Trophoblast cell (in vitro differentiated cells and primary cell): ENCODE measurements at regions not wholly inside any gene's neighbourhood (a gene's known extent, or its start where the extent isn't known, plus 50 kb on each side); places are given as distances from the start of the nearest gene placed in this dataset.

Source experiments
- DNase-seq, 2 donors: peaks; one replicate each; pipeline ENCODE4 v3.0.0-alpha.2; 2016
- H2AFZ ChIP-seq: 2 replicates; pipeline ENCODE4 v1.6.1; 2013; ENCODE audit warnings: low read length, moderate library complexity, mild to moderate bottlenecking; ENCODE audit not compliant: insufficient read depth, poor library complexity
- H2AK5ac ChIP-seq: 2 replicates; pipeline ENCODE4 v1.6.1; 2013; ENCODE audit warnings: mild to moderate bottlenecking, low read length
- H2BK120ac ChIP-seq: 2 replicates; pipeline ENCODE4 v1.6.1; 2013; ENCODE audit warnings: low read length, mild to moderate bottlenecking, moderate library complexity; ENCODE audit not compliant: insufficient read depth, poor library complexity
- H2BK12ac ChIP-seq: 2 replicates; pipeline ENCODE4 v1.6.1; 2013; ENCODE audit warnings: mild to moderate bottlenecking, low read length, moderate library complexity
- H2BK5ac ChIP-seq: 2 replicates; pipeline ENCODE4 v1.6.1; 2013; ENCODE audit warnings: low read length, low read depth, moderate library complexity, mild to moderate bottlenecking; ENCODE audit not compliant: poor library complexity
- H3K14ac ChIP-seq: 2 replicates; pipeline ENCODE4 v1.6.1; 2013; ENCODE audit warnings: mild to moderate bottlenecking, low read length
- H3K18ac ChIP-seq: 2 replicates; pipeline ENCODE4 v1.6.1; 2013; ENCODE audit warnings: mild to moderate bottlenecking, low read length
- H3K23ac ChIP-seq: 2 replicates; pipeline ENCODE4 v1.6.1; 2013; ENCODE audit warnings: low read length
- H3K27ac ChIP-seq: 2 replicates; pipeline ENCODE4 v1.5.1; 2013; ENCODE audit warnings: low read depth, mild to moderate bottlenecking, inconsistent platforms, low read length, moderate library complexity
- H3K27me3 ChIP-seq: 2 replicates; pipeline ENCODE4 v1.6.1; 2013; ENCODE audit warnings: inconsistent platforms, mild to moderate bottlenecking, low read length, moderate library complexity; ENCODE audit not compliant: insufficient read depth
- H3K36me3 ChIP-seq, 2 experiments: 1 replicate in 1 of 2; 2 replicates in 1 of 2; pipeline ENCODE4 v1.6.1; 2013; ENCODE audit warnings: low read length in 2 of 2, mild to moderate bottlenecking in 2 of 2, moderate library complexity in 1 of 2; ENCODE audit not compliant: insufficient read depth in 2 of 2, control insufficient read depth in 1 of 2
- H3K4ac ChIP-seq: 2 replicates; pipeline ENCODE4 v1.6.1; 2013; ENCODE audit warnings: low read depth, mild to moderate bottlenecking, low read length, moderate library complexity
- H3K4me1 ChIP-seq, 2 experiments: 1 replicate in 1 of 2; 2 replicates in 1 of 2; pipeline ENCODE4 v1.6.1; 2013; ENCODE audit warnings: low read length in 2 of 2, mild to moderate bottlenecking in 2 of 2, moderate library complexity in 1 of 2; ENCODE audit not compliant: insufficient read depth in 2 of 2, control insufficient read depth in 1 of 2
- H3K4me2 ChIP-seq: 2 replicates; pipeline ENCODE4 v1.6.1; 2013; ENCODE audit warnings: inconsistent platforms, mild to moderate bottlenecking, low read length, moderate library complexity
- H3K4me3 ChIP-seq: 2 replicates; pipeline ENCODE4 v1.5.1; 2013; ENCODE audit warnings: mild to moderate bottlenecking, low read depth, low read length, inconsistent platforms
- H3K79me1 ChIP-seq: one replicate; pipeline ENCODE4 v1.6.1; 2013; ENCODE audit warnings: low read length
- H3K79me2 ChIP-seq: 2 replicates; pipeline ENCODE4 v1.6.1; 2013; ENCODE audit warnings: low read length, mild to moderate bottlenecking; ENCODE audit not compliant: control insufficient read depth, insufficient read depth, poor library complexity
- H3K9ac ChIP-seq: 2 replicates; pipeline ENCODE4 v1.6.1; 2013; ENCODE audit warnings: mild to moderate bottlenecking, low read length
- H3K9me3 ChIP-seq: 2 replicates; pipeline ENCODE4 v1.6.1; 2013; ENCODE audit warnings: low read depth, mild to moderate bottlenecking, control low read depth, inconsistent platforms, low read length; ENCODE audit not compliant: insufficient read depth
- H4K12ac ChIP-seq: 2 replicates; pipeline ENCODE4 v1.6.1; 2013; ENCODE audit warnings: low read depth, mild to moderate bottlenecking, low read length, moderate library complexity
- H4K8ac ChIP-seq: 2 replicates; pipeline ENCODE4 v1.6.1; 2013; ENCODE audit warnings: low read depth, mild to moderate bottlenecking, low read length, moderate library complexity
- H4K91ac ChIP-seq: one replicate; pipeline ENCODE4 v1.6.1; 2013; ENCODE audit warnings: low read depth, mild to moderate bottlenecking, low read length, moderate library complexity
- WGBS: extraction: QIAGEN DNeasy Blood & Tissue Kit; methylation state at CpG from one replicate; pipeline ENCODE4 v1.1.7; 2013; ENCODE audit warnings: missing lambda C conversion rate; ENCODE audit not compliant: insufficient read length, insufficient coverage; ENCODE audit errors: extremely low coverage; 5-methylcytosine and 5-hydroxymethylcytosine counted together

DNA sequence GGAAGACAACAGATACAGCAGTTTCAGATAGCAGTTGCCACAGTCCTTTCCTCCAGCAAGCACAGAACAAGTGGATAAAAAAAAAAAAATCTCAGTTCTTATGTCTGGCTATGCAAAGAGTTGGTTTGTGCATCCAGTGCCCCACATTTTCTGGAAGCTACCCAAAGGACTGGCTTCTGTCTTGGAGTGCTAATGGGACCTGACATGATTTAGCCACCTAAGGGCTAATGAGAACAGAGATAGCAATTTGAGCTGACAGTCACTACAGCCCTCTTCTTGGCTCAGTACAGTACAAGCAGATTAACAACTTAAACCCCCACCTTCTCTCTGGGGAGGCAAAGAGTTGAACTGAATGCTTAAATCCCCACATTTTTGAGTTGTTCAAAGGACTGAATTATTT lies 976.8 kb downstream of the TBC1D32 start:
- no peaks in the 10 kb centered on the region for H3K27me3 ChIP-seq
- H2BK120ac ChIP-seq: no peak overlapping the region
- H4K8ac ChIP-seq: no peak overlapping the region
- no peak overlapping the region for H2BK12ac ChIP-seq
- no peak overlapping the region for H4K91ac ChIP-seq
- H2AFZ ChIP-seq: no peak overlapping the region
- no peaks in the 10 kb centered on the region for H3K79me2 ChIP-seq
- H3K23ac ChIP-seq: no peak overlapping the region
- H3K9me3 ChIP-seq: no peaks in the 10 kb centered on the region
- no peak overlapping the region for H3K9ac ChIP-seq
- no peak overlapping the region for H3K14ac ChIP-seq
- H3K27ac ChIP-seq: no peak overlapping the region
- H2BK5ac ChIP-seq: no peak overlapping the region
- H3K36me3 ChIP-seq: no peaks in the 10 kb centered on the region
- H3K4ac ChIP-seq: no peak overlapping the region
- H3K79me1 ChIP-seq: peaks cover 2% of the 10 kb centered on the region
- no peak overlapping the region for H3K4me2 ChIP-seq
- DNase-seq: no peak
- H3K18ac ChIP-seq: no peak overlapping the region
- peaks cover 0 to 3% of the 10 kb centered on the region in 2 experiments for H3K4me1 ChIP-seq
- no peak overlapping the region for H4K12ac ChIP-seq
- no peak overlapping the region for H3K4me3 ChIP-seq
- no peak overlapping the region for H2AK5ac ChIP-seq

DNA sequence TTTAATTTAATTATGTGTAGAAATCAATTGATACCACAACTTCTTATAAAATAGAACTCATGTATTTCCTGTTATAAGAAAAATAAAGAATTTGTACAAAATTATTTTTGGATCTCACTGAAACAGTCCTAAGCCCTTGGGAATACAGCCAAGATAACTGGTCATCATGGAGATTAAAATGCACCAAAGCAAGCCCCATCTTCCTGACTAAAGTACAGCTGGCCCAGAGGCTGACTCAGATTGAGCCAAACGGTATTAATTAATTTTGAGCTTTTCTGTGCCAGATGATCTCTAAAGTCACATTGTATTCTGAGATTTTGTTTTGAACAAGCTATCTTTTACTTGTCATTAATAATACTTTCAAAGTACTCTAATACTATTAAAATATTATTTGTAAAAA lies 978.5 kb downstream of the TBC1D32 start:
- Histone ChIP-seq H3K9me3 (no peaks in the 10 kb centered on the region), H2AFZ (no peak overlapping the region), H3K4ac (no peak overlapping the region), H2BK5ac (no peak overlapping the region), H2BK12ac (no peak overlapping the region), H3K23ac (no peak overlapping the region), H4K91ac (no peak overlapping the region), H3K27me3 (no peaks in the 10 kb centered on the region), H4K12ac (no peak overlapping the region), H2AK5ac (no peak overlapping the region), H3K4me1 (peaks cover 0 to 3% of the 10 kb centered on the region in 2 experiments), H3K36me3 (no peaks in the 10 kb centered on the region), H3K79me1 (peaks cover 2% of the 10 kb centered on the region), H3K79me2 (no peaks in the 10 kb centered on the region), H3K9ac (no peak overlapping the region), H3K14ac (no peak overlapping the region), H3K18ac (no peak overlapping the region), H3K27ac (no peak overlapping the region), H3K4me2 (no peak overlapping the region), H3K4me3 (no peak overlapping the region), H2BK120ac (no peak overlapping the region), H4K8ac (no peak overlapping the region)
- WGBS: no CpG with 5 or more reads among the region's 1 CpG
- DNase-seq: no peak

GRCh38 chr6:120354452-120355098 lies 979.7 kb downstream of the TBC1D32 start:
- H3K9ac ChIP-seq: no peak overlapping the region
- no peaks in the 10 kb centered on the region for H3K9me3 ChIP-seq
- peak; percentile 70 to 73 for DNase-seq
- H2AFZ ChIP-seq: no peak overlapping the region
- no peak overlapping the region for H2BK120ac ChIP-seq
- H3K4me1 ChIP-seq: peaks cover 0 to 3% of the 10 kb centered on the region in 2 experiments
- H3K4ac ChIP-seq: no peak overlapping the region
- peak overlapping the region; percentile 64 for H3K27ac ChIP-seq
- no CpG with 5 or more reads among the region's 1 CpG for WGBS
- peak overlapping the region; percentile 77 for H2BK12ac ChIP-seq
- H2AK5ac ChIP-seq: no peak overlapping the region
- no peak overlapping the region for H3K23ac ChIP-seq
- no peak overlapping the region for H4K12ac ChIP-seq
- H3K18ac ChIP-seq: no peak overlapping the region
- no peak overlapping the region for H2BK5ac ChIP-seq
- H3K27me3 ChIP-seq: no peaks in the 10 kb centered on the region
- H3K79me1 ChIP-seq: peaks cover 2% of the 10 kb centered on the region
- H3K36me3 ChIP-seq: no peaks in the 10 kb centered on the region
- no peak overlapping the region for H3K14ac ChIP-seq
- no peaks in the 10 kb centered on the region for H3K79me2 ChIP-seq
- H3K4me2 ChIP-seq: peak overlapping the region; percentile 39
- H4K8ac ChIP-seq: no peak overlapping the region
- no peak overlapping the region for H4K91ac ChIP-seq
- no peak overlapping the region for H3K4me3 ChIP-seq

- H2BK120ac ChIP-seq: no peak overlapping the region
- no peak overlapping the region for H2AFZ ChIP-seq
- H3K4ac ChIP-seq: no peak overlapping the region
- H3K36me3 ChIP-seq: no peaks in the 10 kb centered on the region
- no peak overlapping the region for H3K23ac ChIP-seq
- H3K9me3 ChIP-seq: no peaks in the 10 kb centered on the region
- H3K18ac ChIP-seq: no peak overlapping the region
- H3K27me3 ChIP-seq: no peaks in the 10 kb centered on the region
- no peak for DNase-seq
- H3K4me1 ChIP-seq: peaks cover 0 to 3% of the 10 kb centered on the region in 2 experiments
- no peak overlapping the region for H4K91ac ChIP-seq
- no peak overlapping the region for H4K12ac ChIP-seq
- no peak overlapping the region for H3K9ac ChIP-seq
- peaks cover 2% of the 10 kb centered on the region for H3K79me1 ChIP-seq
- H3K14ac ChIP-seq: no peak overlapping the region
- H3K4me2 ChIP-seq: no peak overlapping the region
- H2BK5ac ChIP-seq: no peak overlapping the region
- H3K27ac ChIP-seq: no peak overlapping the region
- H2AK5ac ChIP-seq: no peak overlapping the region
- no peaks in the 10 kb centered on the region for H3K79me2 ChIP-seq
- H4K8ac ChIP-seq: no peak overlapping the region
- H3K4me3 ChIP-seq: no peak overlapping the region
- H2BK12ac ChIP-seq: no peak overlapping the region
These were observed 981.8 kb downstream of the TBC1D32 start for GRCh38 chr6:120352491-120352890.
